ENCODE measurements at regions not wholly inside any gene's neighbourhood (a gene's known extent, or its start where the extent isn't known, plus 50 kb on each side); places are given as distances from the start of the nearest gene placed in this dataset.

DNA sequence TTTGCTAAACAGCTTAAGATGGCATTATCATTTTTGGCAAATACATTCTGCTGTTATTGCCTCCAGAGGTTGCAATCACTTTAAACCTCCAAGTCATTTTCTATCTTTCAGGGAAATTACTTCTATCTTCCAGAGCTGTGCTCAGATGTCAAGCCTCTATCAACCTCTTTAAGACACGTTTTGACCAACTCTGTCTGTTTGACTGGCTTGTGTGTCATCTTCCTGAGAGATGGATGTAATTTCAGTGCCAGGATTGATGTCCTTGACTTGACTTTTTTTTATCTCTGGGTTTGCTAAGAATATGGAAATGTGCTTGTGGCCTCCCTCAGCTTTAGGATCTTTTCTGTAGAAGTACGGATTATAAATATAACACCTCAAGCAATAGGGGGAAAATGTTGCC is 263.4 kb downstream of the GLUD2 start:
- TF ChIP-seq CTCF (IDR thresholded peaks at IDR 0.05; ENCODE audit: low read depth, low read length): no peak
- TF ChIP-seq EZH2phosphoT487 (IDR thresholded peaks at IDR 0.05; ENCODE audit: low read depth): no peak
